Non-pigmented ciliary epithelial cell (primary cell): ENCODE measurements at regions not wholly inside any gene's neighbourhood (a gene's known extent, or its start where the extent isn't known, plus 50 kb on each side); places are given as distances from the start of the nearest gene placed in this dataset.

Experiments
- DNase-seq: peaks from one replicate; pipeline ENCODE4 v3.0.0-alpha.2; 2010; ENCODE audit warnings: low read depth

GRCh38 chr4:130486841-130487240 lies 1390.9 kb downstream of the C4orf33 start:
- DNase-seq = no peak

- DNase-seq = no peak
These were observed 1414.7 kb downstream of the C4orf33 start for GRCh38 chr4:130510661-130511060.

- no peak for DNase-seq
These were observed 1415.8 kb downstream of the C4orf33 start for GRCh38 chr4:130511776-130512175.

GRCh38 chr4:130524057-130524456 lies 1428.1 kb downstream of the C4orf33 start:
- no peak for DNase-seq

GRCh38 chr4:130530505-130530904 lies 1434.6 kb downstream of the C4orf33 start:
- DNase-seq = no peak

- no peak for DNase-seq
These were observed 1438.7 kb downstream of the C4orf33 start for GRCh38 chr4:130534651-130535050.

GRCh38 chr4:130542953-130543352 lies 1447.0 kb downstream of the C4orf33 start:
- DNase-seq = no peak

GRCh38 chr4:130545171-130545570 lies 1449.2 kb downstream of the C4orf33 start:
- DNase-seq = no peak

GRCh38 chr4:130545596-130545995 lies 1449.6 kb downstream of the C4orf33 start:
- DNase-seq = no peak

GRCh38 chr4:130559268-130559667 lies 1463.3 kb downstream of the C4orf33 start:
- no peak for DNase-seq

GRCh38 chr4:130563185-130563888 lies 1467.4 kb downstream of the C4orf33 start:
- peak; percentile 46 for DNase-seq

- DNase-seq = no peak
These were observed 1468.0 kb downstream of the C4orf33 start for GRCh38 chr4:130563889-130564418.

GRCh38 chr4:130568746-130569145 lies 1472.8 kb downstream of the C4orf33 start:
- DNase-seq = no peak

- no peak for DNase-seq
These were observed 1477.8 kb downstream of the C4orf33 start for GRCh38 chr4:130573742-130574141.

GRCh38 chr4:130574215-130574614 lies 1478.3 kb downstream of the C4orf33 start:
- DNase-seq = no peak

GRCh38 chr4:130576218-130576617 lies 1480.3 kb downstream of the C4orf33 start:
- DNase-seq = no peak

- no peak for DNase-seq
These were observed 1495.1 kb downstream of the C4orf33 start for GRCh38 chr4:130591091-130591490.

- DNase-seq = no peak
These were observed 1504.8 kb downstream of the C4orf33 start for GRCh38 chr4:130600706-130601105.

- no peak for DNase-seq
These were observed 1507.1 kb downstream of the C4orf33 start for GRCh38 chr4:130603043-130603442.

- DNase-seq = no peak
These were observed 1512.2 kb downstream of the C4orf33 start for GRCh38 chr4:130608121-130608520.

- DNase-seq = no peak
These were observed 1532.6 kb downstream of the C4orf33 start for GRCh38 chr4:130628531-130628930.

- peak; percentile 73 for DNase-seq
These were observed 1537.0 kb downstream of the C4orf33 start for GRCh38 chr4:130632731-130633604.

GRCh38 chr4:130636486-130636885 lies 1540.5 kb downstream of the C4orf33 start:
- no peak for DNase-seq
